ENCODE measurements at regions not wholly inside any gene's neighbourhood (a gene's known extent, or its start where the extent isn't known, plus 50 kb on each side); places are given as distances from the start of the nearest gene placed in this dataset.

DNA sequence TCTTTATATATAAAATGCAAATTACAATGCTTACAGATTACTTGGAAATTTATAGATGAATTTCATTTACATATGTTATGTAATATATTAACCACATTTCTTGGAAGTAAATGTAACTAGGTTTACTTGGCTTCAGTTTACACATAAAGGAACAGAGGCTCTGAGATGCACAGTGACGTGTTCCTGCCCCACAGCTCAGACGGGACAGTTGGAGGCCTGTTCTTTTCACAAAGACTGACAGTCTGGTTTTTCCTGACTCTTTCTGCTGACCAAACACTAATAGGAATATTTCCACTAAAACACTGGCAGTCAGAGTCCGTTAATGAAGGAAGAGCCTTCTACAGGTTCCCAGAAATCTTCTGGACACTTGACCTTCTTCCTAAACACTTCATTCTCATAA is 336.1 kb downstream of the MFSD1 start:
- no peak for DNase-seq

DNA sequence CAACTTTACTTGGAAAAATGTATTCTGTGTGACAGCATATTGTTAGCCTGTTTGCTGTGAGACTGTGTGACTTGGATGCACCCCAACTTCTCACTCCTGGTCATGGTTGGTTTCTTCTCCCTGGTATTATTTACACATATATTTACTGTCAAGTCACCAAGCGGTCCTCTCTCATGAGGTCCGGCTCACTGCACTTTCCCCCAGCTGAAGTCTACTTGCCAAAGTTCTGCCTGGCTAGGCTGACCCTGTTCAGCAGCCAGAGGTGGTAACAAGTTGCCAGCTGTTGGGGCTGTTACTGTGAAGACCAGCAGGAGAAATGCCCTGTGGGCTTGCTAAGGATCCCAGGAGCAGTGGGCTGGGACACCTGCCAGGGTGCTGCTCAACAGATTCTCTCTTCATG is 337.5 kb downstream of the MFSD1 start:
- DNase-seq: no peak

DNA sequence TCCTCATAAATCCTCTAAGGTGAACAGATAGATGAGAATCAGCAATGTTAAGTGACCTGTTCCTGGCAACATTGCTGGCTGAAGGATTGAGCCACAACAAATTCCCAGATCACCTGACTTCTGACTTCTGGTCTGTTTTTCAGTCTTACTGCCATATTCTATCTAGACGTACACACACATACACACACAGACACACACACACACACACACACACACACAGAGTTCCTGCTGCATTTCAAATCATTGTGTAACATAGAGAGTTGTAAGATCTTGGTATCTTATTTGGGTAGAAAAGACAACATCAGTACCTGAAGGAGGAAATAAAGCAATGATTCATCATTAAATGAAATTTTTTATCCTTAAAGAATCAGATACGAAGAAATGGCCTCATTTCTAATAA is 342.6 kb downstream of the MFSD1 start:
- DNase-seq: no peak

DNA sequence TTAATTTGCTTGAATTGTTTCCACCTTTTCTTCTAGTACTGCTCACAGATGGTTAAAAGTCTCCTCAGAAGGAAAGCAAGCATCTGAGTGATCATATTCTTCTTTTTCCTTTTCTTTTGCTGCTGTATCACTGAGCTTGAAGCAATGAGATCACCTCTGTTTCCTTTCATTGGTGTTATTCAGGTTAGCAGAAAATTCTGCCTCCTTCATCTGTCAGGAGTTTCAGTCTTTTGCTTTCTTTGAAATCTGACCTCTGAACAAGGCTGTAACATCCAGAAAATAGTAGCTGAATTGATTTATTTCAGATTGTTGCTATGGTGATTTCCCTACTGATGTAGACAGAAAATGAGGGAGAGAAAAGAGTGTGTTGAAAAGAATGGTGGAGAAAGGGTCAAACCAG is 343.0 kb downstream of the MFSD1 start:
- no peak for DNase-seq

DNA sequence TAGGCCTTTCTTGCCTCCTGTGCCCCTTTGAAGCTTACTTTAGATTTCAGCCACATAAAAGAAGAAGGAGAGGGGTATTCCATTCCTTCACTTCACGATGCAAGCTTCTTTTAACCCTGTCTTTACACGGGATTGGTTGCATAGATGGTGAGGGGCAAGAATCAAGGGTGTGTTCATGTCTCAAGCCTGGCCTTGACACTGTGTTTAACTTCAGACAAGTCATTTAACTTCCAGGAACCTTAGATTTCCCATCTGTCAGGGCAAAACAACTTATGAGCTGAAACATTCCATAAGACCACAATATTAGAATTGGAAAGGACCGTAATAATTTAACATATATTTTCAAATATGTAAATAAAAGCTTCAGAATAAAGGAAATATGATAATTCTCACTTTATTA is 344.5 kb downstream of the MFSD1 start:
- no peak for DNase-seq

DNA sequence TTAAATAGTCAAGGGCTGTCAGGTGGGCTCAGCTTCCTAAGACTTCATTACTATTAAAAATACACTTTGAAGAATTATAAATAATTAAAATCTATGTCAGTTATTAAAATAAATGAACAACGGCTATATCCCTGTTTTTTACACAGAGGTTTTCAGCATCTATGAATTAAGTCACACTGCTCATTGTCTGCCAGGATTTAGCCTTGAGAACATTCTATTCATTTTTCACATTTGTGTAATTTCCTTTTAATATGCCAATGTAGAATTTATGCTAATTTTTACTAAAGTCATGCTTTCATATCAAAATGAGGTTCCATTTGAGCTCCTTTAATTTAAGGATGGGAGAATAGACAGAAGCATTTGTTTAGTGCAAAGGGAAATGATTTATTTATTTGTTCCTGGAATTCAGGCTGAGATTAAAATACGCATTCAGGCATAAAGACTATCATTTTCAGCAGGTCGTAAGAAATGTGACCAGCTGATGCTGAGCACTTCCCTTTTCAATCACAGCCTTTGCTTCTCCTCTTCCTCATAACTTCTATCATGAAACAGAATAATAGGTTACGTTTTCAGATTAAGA is 345.1 kb downstream of the MFSD1 start:
- no peak for DNase-seq

DNA sequence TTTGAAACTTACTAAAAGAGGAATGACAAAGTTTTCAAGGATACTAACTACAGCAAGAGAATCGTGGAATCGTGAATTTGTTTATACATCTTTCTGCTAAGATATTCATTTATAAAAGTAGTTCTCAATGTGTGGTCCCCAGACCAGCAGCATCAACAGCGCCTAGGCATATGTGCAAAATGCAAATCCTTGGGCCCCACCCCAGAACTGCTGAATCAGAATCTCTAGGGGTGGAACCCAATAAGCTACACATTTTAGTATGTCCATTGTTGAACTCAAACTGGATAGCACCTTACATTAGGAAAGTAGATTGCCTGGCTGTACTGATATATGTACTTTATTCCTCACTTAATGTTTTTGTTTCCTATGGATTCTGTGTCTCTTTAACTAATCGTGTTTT is 346.0 kb downstream of the MFSD1 start:
- no peak for DNase-seq

DNA sequence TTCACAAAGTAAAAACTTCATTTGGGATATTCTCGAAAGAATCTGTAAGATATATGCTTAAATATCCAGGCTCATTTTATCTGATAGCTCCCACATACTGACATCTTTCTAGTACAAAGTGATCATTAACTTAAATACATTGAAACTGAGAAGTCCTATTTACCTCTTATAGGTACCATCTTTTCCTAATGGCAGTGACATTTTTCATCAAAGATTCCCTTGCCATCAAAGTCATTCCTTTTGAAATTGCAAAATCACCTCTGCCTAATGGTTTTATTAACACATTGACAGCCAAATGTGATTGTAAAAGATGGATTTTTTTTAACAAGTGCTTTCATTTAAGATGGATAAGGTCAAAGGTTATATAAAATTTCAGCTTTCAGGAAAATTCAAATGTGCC is 346.6 kb downstream of the MFSD1 start:
- DNase-seq: no peak

DNA sequence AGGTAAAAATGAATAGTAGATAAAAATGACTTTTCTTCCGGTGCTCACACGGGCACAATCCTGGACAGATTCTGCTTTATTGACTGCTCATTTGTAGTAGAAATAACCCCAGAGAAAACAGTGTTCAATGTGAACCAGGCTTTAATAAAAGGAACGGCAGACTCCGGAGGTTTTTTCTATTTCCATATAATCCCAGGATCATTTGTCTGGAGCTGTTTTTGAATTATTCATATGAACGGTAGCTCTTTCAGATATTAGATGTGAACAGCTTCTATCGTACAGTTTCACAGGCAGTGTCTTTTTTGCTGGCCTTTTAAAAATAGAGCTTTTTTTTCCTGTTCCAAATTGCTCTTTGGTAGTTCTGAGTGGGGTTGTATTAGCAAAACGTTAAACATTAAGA is 347.3 kb downstream of the MFSD1 start:
- DNase-seq: no peak

DNA sequence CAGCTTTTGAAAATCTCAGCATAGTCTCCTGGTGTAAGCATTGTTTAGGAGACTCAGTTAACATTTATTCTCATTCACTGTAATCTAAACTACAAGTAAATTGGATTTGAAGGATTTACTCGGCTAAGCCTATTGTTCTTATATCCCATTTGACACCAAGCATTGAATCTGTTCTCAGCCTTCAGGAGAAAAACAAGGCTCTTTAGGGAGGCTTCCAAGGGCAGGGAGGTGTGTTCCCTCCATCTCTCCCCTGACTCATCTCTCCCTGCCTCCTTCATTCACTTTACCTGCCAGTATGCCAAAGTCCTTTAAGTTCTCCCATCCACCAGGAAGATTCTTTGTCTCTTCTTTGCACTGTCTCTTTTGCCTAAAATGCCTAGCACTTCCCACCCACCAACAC is 347.8 kb downstream of the MFSD1 start:
- DNase-seq: no peak

DNA sequence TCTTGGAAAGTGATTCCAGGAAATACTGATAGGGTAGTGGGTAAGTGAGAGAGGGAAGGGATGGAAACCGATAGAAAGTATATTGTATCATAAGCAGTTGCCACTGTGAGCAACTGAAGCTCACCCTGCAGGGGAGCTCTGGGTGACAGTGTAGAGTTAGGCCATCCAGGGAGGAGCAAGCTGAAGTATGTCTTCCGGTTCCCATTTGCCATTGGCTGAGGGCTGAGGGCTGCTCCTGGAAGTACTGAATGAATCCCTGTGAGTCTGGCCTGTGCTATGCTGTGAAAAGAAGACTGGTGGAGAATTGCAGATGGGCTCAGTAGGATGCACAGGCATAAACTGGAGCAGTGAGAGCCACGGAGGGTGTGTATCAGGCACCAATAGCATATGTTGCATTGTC is 348.3 kb downstream of the MFSD1 start:
- no peak for DNase-seq

DNA sequence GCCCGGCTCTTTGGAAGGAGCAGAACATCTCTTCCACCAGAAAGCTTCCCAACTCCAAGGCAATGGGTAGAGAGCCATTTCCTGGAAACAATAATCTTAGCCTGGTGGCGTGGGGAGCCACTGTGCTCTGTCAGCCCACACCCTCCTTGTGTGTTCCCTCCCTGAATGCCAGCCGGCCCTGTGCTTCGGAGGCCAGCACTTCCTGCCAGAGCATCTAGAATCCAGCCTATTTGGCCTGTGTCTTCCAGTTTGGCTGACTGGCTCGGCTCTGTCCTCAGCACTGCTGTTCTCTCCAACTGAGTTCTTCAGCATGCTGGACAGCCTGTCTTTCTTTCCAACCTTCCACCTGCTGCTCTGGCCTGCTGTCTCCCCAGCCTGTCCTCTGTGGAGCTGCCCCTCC is 349.3 kb downstream of the MFSD1 start:
- DNase-seq: no peak

DNA sequence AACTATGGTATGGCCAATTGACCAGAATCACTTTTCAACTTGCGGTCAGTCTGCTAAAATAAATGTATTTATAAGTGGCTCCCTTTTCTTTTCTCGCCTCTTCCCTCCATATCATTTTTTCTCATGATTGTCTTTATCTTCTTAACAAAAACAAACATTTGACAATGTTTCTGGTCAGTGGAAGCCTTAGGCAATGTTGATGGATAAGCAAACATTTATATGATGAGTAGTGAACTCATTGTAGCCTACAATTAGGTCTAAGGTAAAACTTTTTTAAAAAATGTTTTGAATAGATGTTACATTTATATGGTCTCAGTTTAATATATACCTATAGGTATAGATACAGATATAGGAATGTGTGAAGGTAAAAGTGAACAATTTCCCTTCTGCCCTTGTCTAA is 355.4 kb downstream of the MFSD1 start:
- no peak for DNase-seq

DNA sequence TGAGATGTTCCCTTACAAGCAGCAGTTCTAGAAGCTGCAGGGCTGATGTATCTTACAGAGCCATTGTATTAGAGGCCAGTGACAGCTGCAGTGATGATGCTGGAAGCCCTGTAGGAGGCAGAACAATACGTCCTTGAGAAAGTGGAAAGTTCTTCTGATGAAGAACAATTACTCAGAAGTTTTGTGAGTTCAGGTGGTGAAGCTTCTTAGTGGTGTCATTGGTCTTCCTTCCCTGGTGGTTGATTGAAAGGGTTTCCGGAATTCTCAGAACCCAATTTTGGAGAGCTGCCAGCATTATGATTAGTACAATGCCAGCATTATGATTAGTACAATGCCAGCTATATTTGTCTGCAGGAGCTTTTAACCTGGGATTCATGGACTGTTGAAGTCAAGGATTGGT is 356.4 kb downstream of the MFSD1 start:
- DNase-seq: no peak

DNA sequence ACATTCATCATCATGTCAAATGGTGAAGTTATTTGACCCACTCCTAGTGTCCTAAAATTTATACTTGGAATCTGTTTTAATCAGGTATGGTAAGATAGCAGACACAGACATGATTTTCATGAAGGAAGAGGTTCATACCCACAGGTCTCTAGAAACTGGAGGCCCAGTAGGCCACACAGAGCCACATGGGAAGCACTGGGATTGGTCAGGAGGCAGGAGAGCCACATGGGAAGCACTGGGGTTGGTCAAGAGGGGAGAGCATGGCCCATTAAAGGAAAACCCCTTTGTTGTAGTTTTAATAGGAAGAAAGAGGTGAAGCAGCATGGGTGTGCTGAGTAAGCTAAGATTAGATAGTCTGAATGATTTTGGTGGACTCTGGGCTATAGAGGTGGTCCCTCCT is 356.9 kb downstream of the MFSD1 start:
- DNase-seq: no peak

DNA sequence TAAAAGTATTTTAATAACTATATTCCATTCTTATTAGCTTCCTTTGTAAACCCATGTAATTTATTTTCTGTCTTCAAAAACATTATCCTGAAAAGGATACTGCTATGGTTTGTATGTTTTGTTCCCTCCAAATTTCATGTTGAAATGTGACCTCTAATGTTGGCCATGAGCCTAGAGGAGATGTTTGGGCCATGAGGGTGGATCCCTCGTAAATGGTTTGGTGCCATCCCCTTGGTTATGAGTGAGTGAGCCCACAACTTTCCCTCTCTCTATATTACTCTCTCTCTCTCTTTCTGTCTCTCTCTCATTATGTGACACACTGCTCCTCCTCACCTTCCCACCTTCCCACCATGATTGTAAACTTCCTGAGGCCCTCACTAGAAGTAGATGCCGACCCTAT is 357.7 kb downstream of the MFSD1 start:
- no peak for DNase-seq

DNA sequence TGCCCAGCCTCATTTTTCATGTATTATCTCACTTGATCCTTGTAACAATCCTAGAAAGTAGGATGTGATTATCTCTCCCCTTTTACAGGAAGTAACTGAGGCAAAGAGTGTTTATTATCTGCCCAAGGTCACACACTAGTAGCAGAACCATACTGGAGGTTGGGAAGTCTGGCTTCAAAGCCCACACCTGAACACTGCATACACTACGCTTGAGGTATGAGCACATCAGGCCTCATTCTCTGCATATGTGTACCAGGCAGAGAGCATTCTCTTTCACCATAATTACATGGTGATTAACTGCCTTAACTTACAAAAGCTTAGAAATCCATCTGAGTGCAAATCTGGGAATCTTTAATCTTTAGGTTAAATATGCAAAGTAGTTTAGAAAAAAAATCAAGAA is 361.8 kb downstream of the MFSD1 start:
- no peak for DNase-seq

DNA sequence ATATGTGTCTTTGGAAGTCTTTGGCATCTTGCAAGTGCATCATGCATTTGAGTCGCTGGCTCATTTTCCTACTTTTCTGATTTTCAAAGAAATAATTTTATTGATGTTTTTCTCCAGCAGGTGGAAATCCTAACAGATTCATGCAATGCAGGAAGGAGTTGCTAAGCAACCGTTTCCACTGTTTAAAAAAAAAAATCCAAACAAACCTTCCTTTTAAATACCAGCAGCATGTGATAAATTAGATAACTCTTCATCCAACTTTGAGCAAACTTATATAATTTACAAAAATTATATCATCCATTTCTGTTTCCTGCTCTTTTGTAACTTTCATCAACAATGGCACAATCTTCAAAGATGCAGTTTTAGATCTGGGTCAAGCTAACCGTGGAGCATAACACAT is 364.1 kb downstream of the MFSD1 start:
- no peak for DNase-seq

DNA sequence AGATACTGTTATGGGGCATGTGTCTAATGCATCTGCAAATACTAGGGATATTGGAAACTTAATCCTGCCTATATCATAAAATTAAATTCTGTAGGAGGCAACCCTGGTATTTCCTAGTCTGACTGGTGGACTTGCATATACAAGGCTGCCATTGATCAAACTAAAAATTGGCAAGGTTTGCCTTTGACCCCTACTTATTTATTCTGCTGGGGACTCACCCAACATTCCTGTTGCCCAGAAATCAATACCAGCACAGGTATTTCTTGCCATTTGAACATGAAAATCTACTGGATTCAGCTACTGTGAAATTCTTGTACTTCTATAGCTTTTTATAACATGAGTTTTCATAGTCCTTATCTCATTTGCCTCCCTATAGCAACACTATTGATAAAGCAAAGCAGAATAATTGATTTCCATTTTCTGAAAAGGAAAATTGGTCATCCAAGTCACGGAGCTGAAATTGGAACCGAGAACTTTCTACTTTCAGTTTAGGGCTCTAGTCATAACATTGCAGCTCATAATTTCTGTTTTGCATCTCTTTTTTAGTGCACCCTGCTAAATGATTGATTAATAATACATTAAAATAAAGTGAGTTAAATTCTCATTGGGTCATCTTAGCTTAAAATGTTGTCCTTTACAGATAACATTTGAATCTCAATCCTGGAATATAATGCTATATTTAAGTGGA is 365.2 kb downstream of the MFSD1 start:
- no peak for DNase-seq

DNA sequence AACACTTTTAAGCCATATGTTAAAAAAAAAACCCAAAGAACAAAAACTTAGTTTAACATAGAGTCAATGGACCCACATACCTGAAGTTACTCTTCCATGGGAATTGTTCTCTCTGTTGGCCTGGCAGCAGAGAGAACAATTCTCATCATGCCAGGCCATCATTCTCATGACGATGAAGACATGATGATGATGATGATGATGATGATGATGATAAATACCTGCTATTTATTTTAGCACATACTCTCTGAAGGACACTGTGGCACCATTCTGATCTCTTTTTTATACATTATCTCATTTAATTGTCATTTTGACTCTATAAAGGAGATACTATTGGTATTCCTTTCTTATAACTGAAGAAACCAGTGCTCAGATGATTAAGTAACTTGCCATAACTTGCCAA is 366.9 kb downstream of the MFSD1 start:
- no peak for DNase-seq

DNA sequence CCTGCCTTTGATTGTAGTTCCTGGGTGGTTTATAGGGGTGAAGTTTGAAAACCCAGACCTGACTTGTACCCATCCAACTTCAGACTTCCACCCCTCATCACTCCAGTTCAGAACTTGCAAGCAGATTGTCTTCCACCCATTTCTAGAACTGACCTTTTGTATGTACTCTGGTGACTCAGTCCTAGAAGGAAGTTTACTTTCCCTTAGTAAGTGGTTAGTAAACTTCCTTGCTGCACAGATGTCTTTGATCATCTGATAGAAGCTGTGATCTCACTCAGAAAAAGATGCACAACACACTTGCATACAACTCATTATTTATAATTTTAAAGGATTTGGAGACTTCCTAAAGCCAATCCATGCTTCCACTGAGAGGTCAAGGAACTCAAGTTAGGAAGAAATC is 368.0 kb downstream of the MFSD1 start:
- no peak for DNase-seq

DNA sequence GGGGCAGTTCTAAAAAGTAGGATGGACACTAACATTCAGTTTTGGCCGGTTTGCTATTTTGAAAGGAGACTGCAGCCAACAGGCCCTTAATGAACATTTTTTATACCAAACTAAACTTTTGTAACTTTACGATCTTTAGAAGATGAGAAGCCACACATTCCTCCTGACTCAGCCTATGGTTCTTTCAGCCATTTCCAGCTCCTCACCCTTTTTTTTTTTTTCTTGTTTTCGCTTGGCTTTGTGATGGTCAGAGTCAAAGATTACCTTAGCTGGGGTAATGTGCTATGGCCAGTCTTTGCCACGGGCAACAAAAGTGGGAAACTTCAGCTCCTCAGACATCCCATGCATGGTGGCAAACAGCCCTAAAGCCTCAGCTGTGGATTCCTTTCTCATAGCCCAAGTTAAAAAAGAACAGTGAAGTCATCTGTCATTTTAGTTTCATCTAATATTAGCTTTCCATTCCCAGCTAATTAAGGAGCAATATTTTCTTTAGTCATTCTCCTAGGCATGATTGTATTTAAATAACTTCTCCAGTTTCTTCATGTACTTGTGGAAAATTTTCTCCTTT is 368.7 kb downstream of the MFSD1 start:
- DNase-seq: no peak

DNA sequence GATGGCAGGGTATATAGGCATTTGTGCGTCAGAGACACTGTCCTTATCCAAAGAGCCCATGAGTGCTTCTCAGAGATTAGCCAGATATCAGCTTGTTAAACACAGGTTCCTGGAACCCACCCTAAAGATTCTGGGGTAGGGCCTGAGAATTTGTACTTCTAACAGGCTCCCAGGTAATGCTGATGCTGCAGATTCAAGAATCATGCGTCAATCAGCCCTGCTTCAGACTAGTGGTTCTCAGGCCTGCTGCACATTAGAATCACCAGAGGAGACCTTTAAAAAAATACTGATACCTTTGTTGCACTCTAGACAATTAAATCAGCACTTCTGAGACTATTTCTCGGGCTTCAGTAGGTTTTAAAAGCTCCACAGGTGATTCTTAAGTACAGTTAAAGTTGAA is 369.5 kb downstream of the MFSD1 start:
- DNase-seq: no peak

DNA sequence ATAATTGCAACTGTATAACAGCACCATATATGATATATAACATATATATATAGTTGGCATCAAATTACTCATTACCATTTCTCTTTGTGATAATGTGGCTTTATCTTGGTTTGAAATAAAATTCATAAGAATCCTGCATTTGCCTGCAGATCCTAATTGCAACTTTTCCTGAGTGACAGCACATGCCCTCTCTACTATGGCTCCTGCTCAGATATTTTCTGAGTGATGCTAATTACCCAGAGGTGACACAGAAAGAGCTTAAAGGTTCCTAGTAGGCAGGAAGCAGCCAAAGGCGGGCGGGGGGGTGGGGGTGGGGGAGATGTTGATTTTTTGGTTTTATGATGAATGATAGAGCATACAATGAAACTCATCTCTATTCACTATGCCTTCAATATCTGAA is 370.6 kb downstream of the MFSD1 start:
- DNase-seq: no peak
